ENCODE measurements at regions not wholly inside any gene's neighbourhood (a gene's known extent, or its start where the extent isn't known, plus 50 kb on each side); places are given as distances from the start of the nearest gene placed in this dataset.

GRCh38 chr18:68414407-68414806 is 300.5 kb downstream of the TMX3 start:
- no peaks in the 10 kb centered on the region for H3K9me3 ChIP-seq (ENCODE audit: insufficient read depth in 2 of 2, low read depth in 1 of 2, low read length in 1 of 2)
- no peak overlapping the region for H3K56ac ChIP-seq (replicated peaks; ENCODE audit: insufficient read length, low read depth, low read length)
- H4K5ac ChIP-seq (ENCODE audit: insufficient read length, low read depth, low read length) = no peak overlapping the region
- TF ChIP-seq ZNF274 (IDR thresholded peaks at IDR 0.05; ENCODE audit: borderline replicate concordance, extremely low read depth, low read length) (no peak), RAD21 (IDR thresholded peaks at IDR 0.05 in 1 of 2, conservative IDR thresholded peaks at IDR 0.05 in 1 of 2; ENCODE audit: low read depth in 2 of 2, low read length in 2 of 2) (0 out of 4 replicates have a peak, but pooled peaks of 1 of the 2 experiments have one; percentile 7)
- no peaks in the 10 kb centered on the region for H3K23me2 ChIP-seq (ENCODE audit: low read depth, low read length)
- H3K4me2 ChIP-seq (ENCODE audit: insufficient read depth in 1 of 2, low read depth in 2 of 2, low read length in 2 of 2) = no peak overlapping the region
- ChIA-PET POLR2A (ENCODE audit: partially characterized antibody) (no interaction called here), CTCF (ENCODE audit: partially characterized antibody) (no interaction called here)
- no peak overlapping the region for H3K27ac ChIP-seq (ENCODE audit: low read depth, low read length)
- no peak overlapping the region for H2BK12ac ChIP-seq (ENCODE audit: low read depth, low read length)
- H3K36me3 ChIP-seq (ENCODE audit: control insufficient read depth in 2 of 4, insufficient read depth in 4 of 4, low read length in 3 of 4) = no peaks in the 10 kb centered on the region
- H3K14ac ChIP-seq (ENCODE audit: insufficient read length) = no peak overlapping the region
- H2AFZ ChIP-seq (ENCODE audit: low read length) = peak overlapping the region; percentile 86
- no peak overlapping the region for H2AK5ac ChIP-seq (ENCODE audit: low read depth, low read length)
- no peak overlapping the region for H2BK20ac ChIP-seq (ENCODE audit: low read length)
- H3K9ac ChIP-seq (replicated peaks in 1 of 4; ENCODE audit: extremely low read depth in 1 of 4, low read depth in 3 of 4, low read length in 3 of 4) = no peak overlapping the region
- H3K23ac ChIP-seq (ENCODE audit: insufficient read length) = no peak overlapping the region
- H4K91ac ChIP-seq (replicated peaks; ENCODE audit: insufficient read length, low read length) = no peak overlapping the region
- H4K8ac ChIP-seq (ENCODE audit: extremely low read depth, insufficient read depth, low read length) = no peak overlapping the region; the same call in 1 of the 2 replicates
- no peak overlapping the region for H2BK5ac ChIP-seq (ENCODE audit: low read depth, low read length)
- no peak overlapping the region for H3K4ac ChIP-seq (replicated peaks; ENCODE audit: insufficient read length, low read depth, low read length)
- H3K79me1 ChIP-seq (ENCODE audit: low read depth, low read length) = no peaks in the 10 kb centered on the region
- no peak overlapping the region for H2BK120ac ChIP-seq (replicated peaks; ENCODE audit: low read depth, low read length)
- no peak overlapping the region for H3K18ac ChIP-seq (ENCODE audit: extremely low read depth, low read length)
- H4K20me1 ChIP-seq (replicated peaks in 1 of 2; ENCODE audit: control insufficient read depth in 1 of 2, insufficient read depth in 2 of 2, low read length in 2 of 2) = no peaks in the 10 kb centered on the region
- H2BK15ac ChIP-seq (ENCODE audit: low read length) = no peak overlapping the region
- FAIRE-seq (peak; percentile 48), DNase-seq (ENCODE audit: low read depth in 1 of 2, low spot score in 2 of 2) (no peak)
- H3K4me3 ChIP-seq (ENCODE audit: extremely low read depth in 1 of 4, insufficient read depth in 2 of 4, low read depth in 3 of 4, low read length in 4 of 4) = no peak overlapping the region; a peak in 1 of 8 replicates
- 88% methylated on average over 2 of the region's 2 CpGs; no CpG with 5 or more reads in 1 of the 2 experiments for WGBS, 2 experiments (ENCODE audit: extremely low coverage in 1 of 2, insufficient coverage in 1 of 2, insufficient read length in 1 of 2, insufficient replicate concordance in 2 of 2, low coverage in 1 of 2, low lambda C conversion rate in 2 of 2, missing lambda C conversion rate in 1 of 2)
- H3K79me2 ChIP-seq (ENCODE audit: control insufficient read depth in 1 of 2, insufficient read depth in 2 of 2, low read length in 2 of 2) = no peaks in the 10 kb centered on the region
- H3K4me1 ChIP-seq (replicated peaks in 1 of 4; ENCODE audit: control insufficient read depth in 3 of 4, insufficient read depth in 4 of 4, low read length in 3 of 4) = peaks cover 0 to 4% (median 2%) of the 10 kb centered on the region in 4 experiments; a peak in 1 of 7 replicates
- no peaks in the 10 kb centered on the region for H3K27me3 ChIP-seq (replicated peaks in 1 of 4; ENCODE audit: control insufficient read depth in 3 of 4, extremely low read depth in 1 of 4, insufficient read depth in 3 of 4, low read length in 3 of 4)
